H1 (cell line): ENCODE measurements at regions not wholly inside any gene's neighbourhood (a gene's known extent, or its start where the extent isn't known, plus 50 kb on each side); places are given as distances from the start of the nearest gene placed in this dataset.

Experiments used
- CTCF ChIA-PET: fragments of 300-600 bp; sonication (Branson Sonifier 250); formaldehyde crosslinking; loops from one replicate; lab custom pipeline; 2021; ENCODE audit not compliant: partially characterized antibody; lab: Charles Lee
- POLR2A ChIA-PET: fragments of 300-600 bp; sonication (Branson Sonifier 250); formaldehyde crosslinking; loops from one replicate; lab custom pipeline; 2021; ENCODE audit warnings: inconsistent platforms; ENCODE audit not compliant: partially characterized antibody; lab: Charles Lee
- DNase-seq, 2 experiments: peaks; one replicate each; pipeline versions ENCODE4 v3.0.0 to v3.0.0-alpha.2; 2010 to 2022; ENCODE audit warnings: low spot score in 2 of 2, low read depth in 1 of 2, mixed read lengths in 1 of 2
- FAIRE-seq: peaks from 2 replicates; lab custom pipeline; 2011; peaks lifted over from hg19 to GRCh38; lab: Jason Lieb, UNC
- H2AFZ ChIP-seq: 2 replicates; pipeline ENCODE4 v1.8.1; 2012; ENCODE audit warnings: low read length, inconsistent platforms
- H2AK5ac ChIP-seq: 2 replicates; pipeline ENCODE4 v1.6.1; 2013; ENCODE audit warnings: low read depth, low read length
- H2BK120ac ChIP-seq: replicated peaks from 2 replicates; pipeline ENCODE3; 2013; ENCODE audit warnings: low read depth, low read length, inconsistent platforms
- H2BK12ac ChIP-seq: 2 replicates; pipeline ENCODE4 v1.6.1; 2013; ENCODE audit warnings: low read depth, low read length
- H2BK15ac ChIP-seq: 2 replicates; pipeline ENCODE4 v1.6.1; 2013; ENCODE audit warnings: low read length
- H2BK20ac ChIP-seq: 2 replicates; pipeline ENCODE4 v1.6.1; 2013; ENCODE audit warnings: low read length
- H2BK5ac ChIP-seq: 2 replicates; pipeline ENCODE4 v1.6.1; 2013; ENCODE audit warnings: low read depth, low read length
- H3K14ac ChIP-seq: 2 replicates; pipeline ENCODE4 v1.6.1; 2013; ENCODE audit warnings: inconsistent platforms; ENCODE audit not compliant: insufficient read length
- H3K18ac ChIP-seq: 2 replicates; pipeline ENCODE4 v1.6.1; 2013; ENCODE audit warnings: low read length; ENCODE audit errors: extremely low read depth
- H3K23ac ChIP-seq: 2 replicates; pipeline ENCODE4 v1.6.1; 2013; ENCODE audit warnings: inconsistent platforms; ENCODE audit not compliant: insufficient read length
- H3K23me2 ChIP-seq: 2 replicates; pipeline ENCODE4 v1.6.1; 2013; ENCODE audit warnings: low read depth, low read length
- H3K27ac ChIP-seq: 2 replicates; pipeline ENCODE4 v1.6.1; 2011; ENCODE audit warnings: low read depth, low read length, inconsistent platforms
- H3K27me3 ChIP-seq, 4 experiments: replicated peaks in 1 of 4; 1 replicate in 1 of 4; 2 replicates in 3 of 4; pipeline versions ENCODE4 v1.6.1 to v1.8.1; 2011 to 2013; ENCODE audit warnings: low read length in 3 of 4, mild to moderate bottlenecking in 3 of 4, inconsistent platforms in 2 of 4, mixed read lengths in 2 of 4, moderate library complexity in 1 of 4; ENCODE audit not compliant: control insufficient read depth in 3 of 4, insufficient read depth in 3 of 4; ENCODE audit errors: extremely low read depth in 1 of 4
- H3K36me3 ChIP-seq, 4 experiments: 2 replicates each; pipeline versions ENCODE4 v1.6.1 to v1.8.1; 2011 to 2013; ENCODE audit warnings: mild to moderate bottlenecking in 4 of 4, low read length in 3 of 4, moderate library complexity in 2 of 4, control low read depth in 1 of 4, inconsistent platforms in 1 of 4; ENCODE audit not compliant: insufficient read depth in 4 of 4, control insufficient read depth in 2 of 4
- H3K4ac ChIP-seq: replicated peaks from 2 replicates; pipeline ENCODE3; 2013; ENCODE audit warnings: low read length, low read depth, mixed read lengths, inconsistent platforms; ENCODE audit not compliant: insufficient read length
- H3K4me1 ChIP-seq, 4 experiments: replicated peaks in 1 of 4; 1 replicate in 1 of 4; 2 replicates in 3 of 4; pipeline versions ENCODE4 v1.6.1 to v1.8.1; 2011 to 2013; ENCODE audit warnings: low read length in 3 of 4, inconsistent platforms in 2 of 4, mixed read lengths in 1 of 4; ENCODE audit not compliant: insufficient read depth in 4 of 4, control insufficient read depth in 3 of 4
- H3K4me2 ChIP-seq, 2 experiments: 2 replicates each; pipeline versions ENCODE4 v1.6.1 to v1.8.1; 2011 to 2013; ENCODE audit warnings: low read depth in 2 of 2, low read length in 2 of 2, control low read depth in 1 of 2, inconsistent platforms in 1 of 2, mild to moderate bottlenecking in 1 of 2; ENCODE audit not compliant: insufficient read depth in 1 of 2
- H3K4me3 ChIP-seq, 4 experiments: fragments of 200-600, 300-600 bp in 1 of 4; sonication (generic), shearing (Covaris generic), sonication (Bioruptor Twin) in 1 of 4; 2 replicates each; pipeline versions ENCODE4 v1.5.1 to v1.8.1; 2011 to 2016; ENCODE audit warnings: low read length in 4 of 4, low read depth in 3 of 4, control low read depth in 2 of 4, inconsistent platforms in 2 of 4, mild to moderate bottlenecking in 2 of 4, mixed read lengths in 1 of 4, moderate library complexity in 1 of 4; ENCODE audit not compliant: insufficient read depth in 2 of 4; ENCODE audit errors: extremely low read depth in 1 of 4
- H3K56ac ChIP-seq: replicated peaks from 2 replicates; pipeline ENCODE3; 2013; ENCODE audit warnings: low read depth, mild to moderate bottlenecking, mixed read lengths, low read length, inconsistent platforms; ENCODE audit not compliant: insufficient read length
- H3K79me1 ChIP-seq: 2 replicates; pipeline ENCODE4 v1.6.1; 2013; ENCODE audit warnings: low read depth, low read length, control low read depth
- H3K79me2 ChIP-seq, 2 experiments: 2 replicates each; pipeline versions ENCODE4 v1.6.1 to v1.8.1; 2012 to 2013; ENCODE audit warnings: low read length in 2 of 2, mild to moderate bottlenecking in 2 of 2, inconsistent platforms in 1 of 2; ENCODE audit not compliant: insufficient read depth in 2 of 2, control insufficient read depth in 1 of 2
- H3K9ac ChIP-seq, 4 experiments: replicated peaks in 1 of 4; 1 replicate in 1 of 4; 2 replicates in 3 of 4; pipeline versions ENCODE4 v1.6.1 to v1.8.1; 2011 to 2013; ENCODE audit warnings: low read depth in 3 of 4, low read length in 3 of 4, control low read depth in 2 of 4, mild to moderate bottlenecking in 2 of 4, moderate library complexity in 2 of 4, inconsistent platforms in 1 of 4; ENCODE audit errors: extremely low read depth in 1 of 4
- H3K9me3 ChIP-seq, 2 experiments: 2 replicates each; pipeline versions ENCODE4 v1.6.1 to v1.8.1; 2012 to 2013; ENCODE audit warnings: mild to moderate bottlenecking in 2 of 2, moderate library complexity in 2 of 2, control low read depth in 1 of 2, inconsistent platforms in 1 of 2, low read depth in 1 of 2, low read length in 1 of 2, mixed read lengths in 1 of 2; ENCODE audit not compliant: insufficient read depth in 2 of 2
- H4K20me1 ChIP-seq, 2 experiments: replicated peaks in 1 of 2; 2 replicates each; pipeline versions ENCODE3 to v1.8.1; 2011 to 2013; ENCODE audit warnings: inconsistent platforms in 2 of 2, low read length in 2 of 2, mild to moderate bottlenecking in 1 of 2; ENCODE audit not compliant: insufficient read depth in 2 of 2, control insufficient read depth in 1 of 2
- H4K5ac ChIP-seq: 2 replicates; pipeline ENCODE4 v1.6.1; 2013; ENCODE audit warnings: low read length, low read depth, mixed read lengths, inconsistent platforms; ENCODE audit not compliant: insufficient read length
- H4K8ac ChIP-seq: 2 replicates; pipeline ENCODE4 v1.8.0; 2013; ENCODE audit warnings: mild to moderate bottlenecking, moderate library complexity, low read length, inconsistent platforms; ENCODE audit not compliant: insufficient read depth; ENCODE audit errors: extremely low read depth
- H4K91ac ChIP-seq: replicated peaks from 2 replicates; pipeline ENCODE3; 2013; ENCODE audit warnings: low read length, mixed read lengths, inconsistent platforms; ENCODE audit not compliant: insufficient read length
- CBX5 ChIP-seq: fragments of 300-800, 300-1000 bp; sonication (generic); IDR thresholded peaks from 2 replicates; pipeline ENCODE4 v1.7.1; 2016; ENCODE audit warnings: antibody characterized with exemption, low read length, low read depth
- E2F6 ChIP-seq: IDR thresholded peaks from 2 replicates; pipeline ENCODE4 v1.6.1; 2012; ENCODE audit warnings: inconsistent platforms
- JUN ChIP-seq: IDR thresholded peaks from 2 replicates; pipeline ENCODE4 v1.6.1; 2011; ENCODE audit warnings: low read depth, mild to moderate bottlenecking, improper control_type of control experiment, low read length
- KDM1A ChIP-seq: fragments of 200-600, 300-600 bp; sonication (generic); IDR thresholded peaks from 2 replicates; pipeline ENCODE4 v1.7.1; 2016; ENCODE audit warnings: mild to moderate bottlenecking, low read length, borderline replicate concordance
- KDM4A ChIP-seq: IDR thresholded peaks from one replicate; pipeline ENCODE4 v1.7.1; 2012; ENCODE audit warnings: low read depth, mild to moderate bottlenecking, moderate library complexity, low read length, inconsistent platforms; ENCODE audit not compliant: severe bottlenecking
- NRF1 ChIP-seq: IDR thresholded peaks from 2 replicates; pipeline ENCODE4 v1.6.1; 2011; ENCODE audit warnings: mild to moderate bottlenecking, low read depth, low read length, improper control_type of control experiment
- POLR2A ChIP-seq, 2 experiments: IDR thresholded peaks; 1 replicate in 1 of 2; 2 replicates in 1 of 2; pipeline ENCODE4 v1.6.1; 2011; ENCODE audit warnings: low read depth in 2 of 2, low read length in 2 of 2, mild to moderate bottlenecking in 2 of 2; ENCODE audit errors: control extremely low read depth in 1 of 2
- RAD21 ChIP-seq, 2 experiments: IDR thresholded peaks in 1 of 2; conservative IDR thresholded peaks in 1 of 2; 2 replicates each; pipeline ENCODE4 v1.6.1; 2011; ENCODE audit warnings: low read depth in 2 of 2, low read length in 2 of 2, improper control_type of control experiment in 1 of 2, inconsistent platforms in 1 of 2, mild to moderate bottlenecking in 1 of 2, moderate library complexity in 1 of 2
- RBBP5 ChIP-seq: IDR thresholded peaks from 2 replicates; pipeline ENCODE4 v1.7.1; 2012; ENCODE audit warnings: low read depth, mild to moderate bottlenecking, inconsistent platforms, low read length, moderate library complexity, borderline replicate concordance
- SP1 ChIP-seq: IDR thresholded peaks from 2 replicates; pipeline ENCODE4 v1.6.1; 2011; ENCODE audit warnings: low read depth, low read length
- SP2 ChIP-seq: IDR thresholded peaks from 2 replicates; pipeline ENCODE4 v1.6.1; 2012; ENCODE audit warnings: mild to moderate bottlenecking, low read length, inconsistent platforms
- SUZ12 ChIP-seq: fragments of 200-600 bp; sonication (generic); IDR thresholded peaks from 2 replicates; pipeline ENCODE4 v1.6.1; 2012; ENCODE audit warnings: mild to moderate bottlenecking, inconsistent platforms, low read length, moderate library complexity, mixed read lengths
- ZNF274 ChIP-seq: IDR thresholded peaks from 2 replicates; pipeline ENCODE4 v1.7.0; 2012; ENCODE audit warnings: low read length, borderline replicate concordance; ENCODE audit errors: extremely low read depth
- WGBS, 2 experiments: shearing (Covaris generic) in 1 of 2; methylation state at CpG; one replicate each; pipeline versions ENCODE4 v1.1.6 to v1.1.7; 2013 to 2015; ENCODE audit warnings: low lambda C conversion rate in 2 of 2, mixed read lengths in 2 of 2, inconsistent platforms in 1 of 2, low coverage in 1 of 2, missing lambda C conversion rate in 1 of 2; ENCODE audit not compliant: insufficient replicate concordance in 2 of 2, insufficient coverage in 1 of 2, insufficient read length in 1 of 2; ENCODE audit errors: extremely low coverage in 1 of 2, missing lambda C conversion rate in 1 of 2; 5-methylcytosine and 5-hydroxymethylcytosine counted together

- Histone ChIP-seq H3K23ac (no peak overlapping the region), H3K36me3 (no peaks in the 10 kb centered on the region), H2BK15ac (no peak overlapping the region), H3K79me1 (no peaks in the 10 kb centered on the region), H3K4me2 (no peak overlapping the region), H4K20me1 (no peaks in the 10 kb centered on the region), H3K27ac (no peak overlapping the region), H3K4ac (no peak overlapping the region), H3K4me1 (no peaks in the 10 kb centered on the region), H3K9ac (no peak overlapping the region), H3K23me2 (no peaks in the 10 kb centered on the region), H4K8ac (no peak overlapping the region), H3K27me3 (no peaks in the 10 kb centered on the region), H2BK120ac (no peak overlapping the region), H2AK5ac (no peak overlapping the region), H2BK20ac (no peak overlapping the region), H3K4me3 (no peak overlapping the region), H3K79me2 (no peaks in the 10 kb centered on the region), H2BK12ac (no peak overlapping the region), H4K91ac (no peak overlapping the region), H3K9me3 (peaks cover 13 to 14% of the 10 kb centered on the region in 2 experiments), H3K14ac (no peak overlapping the region), H3K56ac (no peak overlapping the region), H3K18ac (no peak overlapping the region), H2BK5ac (no peak overlapping the region), H4K5ac (no peak overlapping the region), H2AFZ (no peak overlapping the region)
- WGBS, 2 experiments = 71% methylated on average over 6 of the region's 6 CpGs; no CpG with 5 or more reads in 1 of the 2 experiments
- POLR2A ChIA-PET = no interaction called here
- TF ChIP-seq RBBP5 = no peak
- TF ChIP-seq ZNF274 = no peak
- TF ChIP-seq KDM1A = no peak
- TF ChIP-seq CBX5 = no peak
- no peak for TF ChIP-seq NRF1
- TF ChIP-seq POLR2A (IDR thresholded peaks at IDR 0.05; ENCODE audit: control extremely low read depth in 1 of 2, low read depth in 2 of 2, low read length in 2 of 2) = no peak
- no peak for TF ChIP-seq RAD21 (IDR thresholded peaks at IDR 0.05 in 1 of 2, conservative IDR thresholded peaks at IDR 0.05 in 1 of 2; ENCODE audit: low read depth in 2 of 2, low read length in 2 of 2)
- no peak for TF ChIP-seq E2F6
- no peak for TF ChIP-seq KDM4A
- no peak for TF ChIP-seq SP2
- TF ChIP-seq SUZ12 = no peak
- no peak for TF ChIP-seq JUN
- TF ChIP-seq SP1 = no peak
- DNase-seq = peak in 1 of 2 experiments; percentile 56
- FAIRE-seq = no peak
- CTCF ChIA-PET = no interaction called here
Observed at GRCh38 chr4:79255793-79256192, 70.1 kb downstream of the NAA11 start.
